ENCODE measurements at regions not wholly inside any gene's neighbourhood (a gene's known extent, or its start where the extent isn't known, plus 50 kb on each side); places are given as distances from the start of the nearest gene placed in this dataset.

DNA sequence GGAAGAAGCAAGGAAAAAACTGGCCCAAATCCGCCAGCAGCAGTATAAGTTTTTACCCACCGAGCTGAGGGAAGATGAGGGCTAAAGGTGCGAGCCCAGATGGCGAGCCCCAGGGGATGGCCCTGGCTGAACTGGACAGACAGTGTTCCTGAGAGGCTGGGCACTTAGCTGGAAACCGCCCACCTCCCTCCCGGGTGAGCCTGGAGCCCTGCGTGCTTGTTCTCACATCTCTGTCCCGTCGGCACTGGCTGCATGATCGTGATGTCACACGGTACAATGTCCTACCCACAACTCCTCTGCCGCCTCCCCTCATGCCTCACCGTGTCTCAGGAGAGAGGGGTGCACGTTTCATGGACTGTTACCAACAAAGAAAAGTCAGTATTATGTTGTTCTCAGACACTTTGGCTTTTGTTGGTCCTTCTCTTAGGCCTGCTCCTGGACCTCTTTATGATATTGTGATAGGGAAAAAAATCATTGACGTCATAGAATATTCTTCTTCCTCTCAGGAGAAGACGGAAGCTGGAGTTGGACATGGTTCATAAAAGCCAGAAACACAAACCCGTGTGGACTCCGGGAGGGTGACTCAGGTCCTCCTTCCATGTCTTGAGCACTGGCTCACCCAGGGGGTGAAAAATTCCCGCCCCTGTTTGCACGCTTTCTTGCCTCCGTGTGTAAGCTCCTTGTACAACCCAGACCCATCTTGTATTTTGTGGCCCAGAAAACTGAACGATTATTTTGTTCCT, 201.8 kb upstream of the TPM1 start:
- H3K4me3 ChIP-seq (ENCODE audit: control extremely low read depth in 1 of 5, extremely low read depth in 1 of 5, insufficient read depth in 1 of 5, low read depth in 2 of 5, low read length in 4 of 5): no peak overlapping the region
- ChIA-PET CTCF (no interaction called here), POLR2A (no interaction called here)
- H3K27ac ChIP-seq (ENCODE audit: low read length in 2 of 2): no peak overlapping the region
- no peaks in the 10 kb centered on the region for H3K4me1 Mint-ChIP-seq
- H3K9me3 Mint-ChIP-seq (ENCODE audit: insufficient read depth): no peaks in the 10 kb centered on the region
- DNase-seq: no peak
- H3K79me2 ChIP-seq (ENCODE audit: control insufficient read depth, insufficient read depth, low read length): no peaks in the 10 kb centered on the region
- TF ChIP-seq, protein P1, sequence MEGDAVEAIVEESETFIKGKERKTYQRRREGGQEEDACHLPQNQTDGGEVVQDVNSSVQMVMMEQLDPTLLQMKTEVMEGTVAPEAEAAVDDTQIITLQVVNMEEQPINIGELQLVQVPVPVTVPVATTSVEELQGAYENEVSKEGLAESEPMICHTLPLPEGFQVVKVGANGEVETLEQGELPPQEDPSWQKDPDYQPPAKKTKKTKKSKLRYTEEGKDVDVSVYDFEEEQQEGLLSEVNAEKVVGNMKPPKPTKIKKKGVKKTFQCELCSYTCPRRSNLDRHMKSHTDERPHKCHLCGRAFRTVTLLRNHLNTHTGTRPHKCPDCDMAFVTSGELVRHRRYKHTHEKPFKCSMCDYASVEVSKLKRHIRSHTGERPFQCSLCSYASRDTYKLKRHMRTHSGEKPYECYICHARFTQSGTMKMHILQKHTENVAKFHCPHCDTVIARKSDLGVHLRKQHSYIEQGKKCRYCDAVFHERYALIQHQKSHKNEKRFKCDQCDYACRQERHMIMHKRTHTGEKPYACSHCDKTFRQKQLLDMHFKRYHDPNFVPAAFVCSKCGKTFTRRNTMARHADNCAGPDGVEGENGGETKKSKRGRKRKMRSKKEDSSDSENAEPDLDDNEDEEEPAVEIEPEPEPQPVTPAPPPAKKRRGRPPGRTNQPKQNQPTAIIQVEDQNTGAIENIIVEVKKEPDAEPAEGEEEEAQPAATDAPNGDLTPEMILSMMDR (IDR thresholded peaks at IDR 0.05): no peak
- TF ChIP-seq EZH2 (IDR thresholded peaks at IDR 0.05; ENCODE audit: borderline replicate concordance, insufficient read depth, low read depth, low read length, poor library complexity, severe bottlenecking): no peak
- H3K4me2 ChIP-seq (replicated peaks; ENCODE audit: low read depth, low read length, poor library complexity, severe bottlenecking): no peak overlapping the region
- no peaks in the 10 kb centered on the region for H4K20me1 ChIP-seq (ENCODE audit: control insufficient read depth, insufficient read depth, low read length, poor library complexity, severe bottlenecking)
- no peak overlapping the region for H3K4me3 Mint-ChIP-seq
- H3K9me3 ChIP-seq (ENCODE audit: control extremely low read depth in 1 of 3, control insufficient read depth in 2 of 3, insufficient read depth in 1 of 3, low read length in 2 of 3): no peaks in the 10 kb centered on the region
- no peaks in the 10 kb centered on the region for H3K27me3 ChIP-seq (replicated peaks in 1 of 4; ENCODE audit: control extremely low read depth in 1 of 4, control insufficient read depth in 3 of 4, insufficient read depth in 4 of 4, low read length in 3 of 4)
- H3K36me3 ChIP-seq (replicated peaks in 1 of 2; ENCODE audit: control extremely low read depth in 1 of 2, control insufficient read depth in 1 of 2, extremely low read depth in 1 of 2, insufficient read depth in 2 of 2, low read length in 1 of 2): no peaks in the 10 kb centered on the region
- intact Hi-C loops (cut with micrococcal nuclease): no loop called here
- no peak overlapping the region for H3K9ac ChIP-seq (ENCODE audit: low read length)
- H3K27ac Mint-ChIP-seq: no peak overlapping the region
- 91% methylated on average over 19 of the region's 22 CpGs for WGBS (ENCODE audit: insufficient coverage)
- no peak overlapping the region for H2AFZ ChIP-seq (ENCODE audit: insufficient read depth, low read depth, low read length, poor library complexity, severe bottlenecking)
- peaks cover 8% of the 10 kb centered on the region for H3K27me3 Mint-ChIP-seq
- H3K4me1 ChIP-seq (ENCODE audit: control insufficient read depth in 2 of 2, insufficient read depth in 2 of 2, low read length in 2 of 2): no peaks in the 10 kb centered on the region
- ATAC-seq (ENCODE audit: low read depth): no peak

DNA sequence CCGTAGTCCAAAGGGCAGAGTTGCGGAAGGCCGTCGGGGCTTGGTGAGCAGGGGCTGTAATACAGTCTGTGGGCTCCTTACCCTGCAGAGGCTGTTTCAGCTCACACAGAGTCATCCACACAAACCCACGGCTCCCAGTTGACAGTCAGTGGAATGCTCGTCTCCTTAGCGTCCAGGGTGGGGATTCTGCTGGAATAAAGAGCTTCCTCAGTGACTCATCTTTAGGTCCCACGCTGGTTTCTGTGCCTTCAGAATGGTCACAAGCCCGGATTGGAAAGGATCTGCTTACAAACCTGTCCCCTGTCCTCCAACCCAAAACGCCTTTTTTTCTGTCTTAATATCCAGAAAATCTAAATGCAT, 201.3 kb upstream of the TPM1 start:
- intact Hi-C loops (cut with micrococcal nuclease): no loop called here
- H3K27me3 Mint-ChIP-seq: peaks cover 8% of the 10 kb centered on the region
- H3K9ac ChIP-seq (ENCODE audit: low read length): no peak overlapping the region
- H3K4me1 ChIP-seq (ENCODE audit: control insufficient read depth in 2 of 2, insufficient read depth in 2 of 2, low read length in 2 of 2): no peaks in the 10 kb centered on the region
- H3K79me2 ChIP-seq (ENCODE audit: control insufficient read depth, insufficient read depth, low read length): no peaks in the 10 kb centered on the region
- WGBS (ENCODE audit: insufficient coverage): 98% methylated on average over 8 of the region's 10 CpGs
- no peak overlapping the region for H2AFZ ChIP-seq (ENCODE audit: insufficient read depth, low read depth, low read length, poor library complexity, severe bottlenecking)
- no peak overlapping the region for H3K27ac Mint-ChIP-seq
- H3K27ac ChIP-seq (ENCODE audit: low read length in 2 of 2): no peak overlapping the region
- no peak for DNase-seq
- no peak overlapping the region for H3K4me3 Mint-ChIP-seq
- H3K36me3 ChIP-seq (replicated peaks in 1 of 2; ENCODE audit: control extremely low read depth in 1 of 2, control insufficient read depth in 1 of 2, extremely low read depth in 1 of 2, insufficient read depth in 2 of 2, low read length in 1 of 2): no peaks in the 10 kb centered on the region
- H3K4me3 ChIP-seq (ENCODE audit: control extremely low read depth in 1 of 5, extremely low read depth in 1 of 5, insufficient read depth in 1 of 5, low read depth in 2 of 5, low read length in 4 of 5): no peak overlapping the region
- POLR2A ChIA-PET: no interaction called here
- ATAC-seq (ENCODE audit: low read depth): no peak
- no peaks in the 10 kb centered on the region for H3K9me3 Mint-ChIP-seq (ENCODE audit: insufficient read depth)
- no peak overlapping the region for H3K4me2 ChIP-seq (replicated peaks; ENCODE audit: low read depth, low read length, poor library complexity, severe bottlenecking)
- H3K9me3 ChIP-seq (ENCODE audit: control extremely low read depth in 1 of 3, control insufficient read depth in 2 of 3, insufficient read depth in 1 of 3, low read length in 2 of 3): no peaks in the 10 kb centered on the region
- H3K4me1 Mint-ChIP-seq: no peaks in the 10 kb centered on the region
- CTCF ChIA-PET: no interaction called here
- H4K20me1 ChIP-seq (ENCODE audit: control insufficient read depth, insufficient read depth, low read length, poor library complexity, severe bottlenecking): no peaks in the 10 kb centered on the region
- H3K27me3 ChIP-seq (replicated peaks in 1 of 4; ENCODE audit: control extremely low read depth in 1 of 4, control insufficient read depth in 3 of 4, insufficient read depth in 4 of 4, low read length in 3 of 4): no peaks in the 10 kb centered on the region
- TF ChIP-seq EZH2 (IDR thresholded peaks at IDR 0.05; ENCODE audit: borderline replicate concordance, insufficient read depth, low read depth, low read length, poor library complexity, severe bottlenecking): no peak
- TF ChIP-seq, protein P1 (IDR thresholded peaks at IDR 0.05): no peak

Data from B cell (primary cell).